ENCODE measurements at regions not wholly inside any gene's neighbourhood (a gene's known extent, or its start where the extent isn't known, plus 50 kb on each side); places are given as distances from the start of the nearest gene placed in this dataset.

DNA sequence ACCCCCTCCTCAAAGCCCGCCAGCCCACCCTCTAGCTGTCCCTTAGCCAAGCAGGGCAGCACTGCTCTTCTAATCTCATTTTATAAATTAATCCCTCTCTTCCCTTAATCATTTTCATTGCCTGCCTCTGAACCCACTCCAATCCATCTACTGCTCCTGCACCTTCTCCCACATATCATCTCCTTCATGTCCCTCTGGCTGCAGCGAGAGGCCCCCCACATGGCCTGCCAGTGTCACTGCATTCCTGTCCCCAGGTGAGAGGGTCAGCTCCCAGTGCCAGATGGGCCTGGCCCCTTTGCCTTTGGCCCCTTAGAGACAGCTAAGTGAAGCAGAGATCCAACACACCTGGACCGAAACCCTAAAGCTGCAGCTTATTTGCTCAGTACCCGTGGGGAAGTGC is 79.4 kb downstream of the PJA1 start:
- no peak for DNase-seq (ENCODE audit: low read depth, low spot score)
- TF ChIP-seq, protein P1, sequence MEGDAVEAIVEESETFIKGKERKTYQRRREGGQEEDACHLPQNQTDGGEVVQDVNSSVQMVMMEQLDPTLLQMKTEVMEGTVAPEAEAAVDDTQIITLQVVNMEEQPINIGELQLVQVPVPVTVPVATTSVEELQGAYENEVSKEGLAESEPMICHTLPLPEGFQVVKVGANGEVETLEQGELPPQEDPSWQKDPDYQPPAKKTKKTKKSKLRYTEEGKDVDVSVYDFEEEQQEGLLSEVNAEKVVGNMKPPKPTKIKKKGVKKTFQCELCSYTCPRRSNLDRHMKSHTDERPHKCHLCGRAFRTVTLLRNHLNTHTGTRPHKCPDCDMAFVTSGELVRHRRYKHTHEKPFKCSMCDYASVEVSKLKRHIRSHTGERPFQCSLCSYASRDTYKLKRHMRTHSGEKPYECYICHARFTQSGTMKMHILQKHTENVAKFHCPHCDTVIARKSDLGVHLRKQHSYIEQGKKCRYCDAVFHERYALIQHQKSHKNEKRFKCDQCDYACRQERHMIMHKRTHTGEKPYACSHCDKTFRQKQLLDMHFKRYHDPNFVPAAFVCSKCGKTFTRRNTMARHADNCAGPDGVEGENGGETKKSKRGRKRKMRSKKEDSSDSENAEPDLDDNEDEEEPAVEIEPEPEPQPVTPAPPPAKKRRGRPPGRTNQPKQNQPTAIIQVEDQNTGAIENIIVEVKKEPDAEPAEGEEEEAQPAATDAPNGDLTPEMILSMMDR (IDR thresholded peaks at IDR 0.05; ENCODE audit: insufficient read depth, low read length, missing control alignments): no peak
- CTCF ChIA-PET: interaction anchor here (0.9 to 3.6 kb wide), 3 partner anchors 9 to 136 kb away, joined by 3 to 15 read pairs (median 7); no protein-coding TSS in a partner anchor
- H3K4me3 ChIP-seq (ENCODE audit: low read depth, low read length): no peak overlapping the region
- POLR2A ChIA-PET: no interaction called here

DNA sequence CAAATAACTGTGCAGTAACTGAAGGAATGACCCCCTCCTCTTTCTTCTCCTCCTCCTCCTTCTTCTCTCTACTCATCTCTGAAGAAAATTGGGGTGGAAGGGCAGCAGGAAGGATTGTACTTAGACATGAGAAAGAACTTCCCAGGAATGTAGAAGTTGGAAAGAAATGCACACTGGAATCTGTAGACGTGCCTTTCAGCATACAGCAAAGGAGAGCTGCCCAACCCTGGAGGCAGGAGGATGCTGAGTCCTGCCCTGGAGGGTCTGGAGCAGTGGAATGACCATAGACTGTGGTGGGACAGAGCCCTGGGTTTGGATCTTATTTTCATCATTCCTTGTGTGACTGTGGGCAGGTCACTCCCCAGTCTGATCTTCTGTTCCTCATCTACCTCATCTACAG is 80.1 kb downstream of the PJA1 start:
- TF ChIP-seq, protein P1 (IDR thresholded peaks at IDR 0.05; ENCODE audit: insufficient read depth, low read length, missing control alignments): no peak
- DNase-seq (ENCODE audit: low read depth, low spot score): no peak
- POLR2A ChIA-PET: no interaction called here
- CTCF ChIA-PET: interaction anchor here (1.7 to 3.6 kb wide), 3 partner anchors 9 to 257 kb away, joined by 7 to 15 read pairs (median 9); partner anchors contain the start of gene EFNB1
- H3K4me3 ChIP-seq (ENCODE audit: low read depth, low read length): no peak overlapping the region

DNA sequence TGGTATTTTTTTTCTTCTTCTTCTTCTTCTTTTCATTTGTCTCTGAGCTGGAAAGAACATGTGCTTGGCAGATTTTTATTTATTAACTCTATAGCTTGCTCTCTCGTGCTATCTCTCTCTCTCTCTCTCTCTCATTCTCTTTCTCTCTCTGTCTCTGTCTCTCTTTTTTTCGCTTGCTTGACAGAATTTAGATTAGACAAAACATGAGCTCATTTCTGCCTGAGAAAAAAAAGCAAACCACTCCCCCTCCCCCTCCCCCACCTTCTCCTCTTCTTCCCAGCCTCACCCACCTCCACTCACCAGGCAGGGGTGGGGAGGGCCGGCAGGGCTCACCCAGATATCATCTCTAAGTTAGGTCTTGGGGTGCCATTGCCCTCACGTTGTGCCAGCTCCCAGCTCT is 81.5 kb downstream of the PJA1 start:
- ChIA-PET CTCF (interaction anchor here (1.7 to 3.6 kb wide), 2 partner anchors 11 to 256 kb away, joined by 9 to 15 read pairs; partner anchors contain the start of gene EFNB1), POLR2A (no interaction called here)

DNA sequence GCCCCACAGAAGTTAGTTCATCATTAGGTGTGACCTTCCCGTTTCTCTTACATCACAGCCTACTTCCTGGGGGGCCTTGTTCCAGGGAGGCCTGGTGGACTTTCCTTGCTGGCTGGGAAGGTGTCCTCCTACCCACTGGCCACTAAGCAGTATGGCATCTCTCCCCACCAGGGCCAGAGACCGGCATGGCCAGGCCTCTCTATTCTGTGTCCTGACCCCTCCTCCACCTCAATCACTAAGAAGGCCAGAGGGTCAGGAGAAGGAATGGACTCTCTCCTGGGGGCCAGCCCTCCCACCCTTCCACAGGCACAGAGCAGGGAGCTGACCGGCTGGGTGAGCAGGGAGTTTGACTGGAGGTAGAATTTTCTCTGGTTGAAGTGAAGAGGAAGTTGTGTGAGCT is 81.9 kb downstream of the PJA1 start:
- H3K4me3 ChIP-seq (ENCODE audit: low read depth, low read length): no peak overlapping the region
- TF ChIP-seq, protein P1 (IDR thresholded peaks at IDR 0.05; ENCODE audit: insufficient read depth, low read length, missing control alignments): no peak
- ChIA-PET POLR2A (no interaction called here), CTCF (interaction anchor here (1.7 to 3.6 kb wide), 2 partner anchors 11 to 255 kb away, joined by 9 to 15 read pairs; partner anchors contain the start of gene EFNB1)
- no peak for DNase-seq (ENCODE audit: low read depth, low spot score)

More for the DNA sequence above, 81.5 kb downstream of the PJA1 start:
- TF ChIP-seq, protein P1 (IDR thresholded peaks at IDR 0.05; ENCODE audit: insufficient read depth, low read length, missing control alignments): no peak
- no peak overlapping the region for H3K4me3 ChIP-seq (ENCODE audit: low read depth, low read length)
- no peak for DNase-seq (ENCODE audit: low read depth, low spot score)

DNA sequence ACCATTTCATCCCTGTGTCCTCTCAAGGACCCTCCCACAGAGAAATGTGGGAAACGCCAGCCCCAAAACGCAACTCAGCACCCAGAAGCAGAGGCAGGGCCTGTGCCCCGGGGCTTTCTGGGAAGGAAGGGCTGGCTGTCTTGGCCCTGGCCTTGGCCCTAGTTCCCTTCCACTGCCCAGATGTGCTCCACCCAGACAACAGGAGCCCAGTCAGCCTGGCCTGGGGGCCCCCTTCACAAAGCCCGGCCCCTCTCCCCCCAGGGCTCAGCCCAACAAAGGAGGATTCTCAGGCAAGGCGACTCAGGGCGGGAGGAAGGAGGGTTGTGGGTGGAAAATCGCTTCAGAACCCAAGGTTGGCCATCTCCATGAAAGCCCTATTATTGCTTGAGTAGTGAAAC is 82.5 kb downstream of the PJA1 start:
- TF ChIP-seq, protein P1 (IDR thresholded peaks at IDR 0.05; ENCODE audit: insufficient read depth, low read length, missing control alignments): no peak
- DNase-seq (ENCODE audit: low read depth, low spot score): no peak
- ChIA-PET CTCF (no interaction called here), POLR2A (no interaction called here)
- no peak overlapping the region for H3K4me3 ChIP-seq (ENCODE audit: low read depth, low read length)

DNA sequence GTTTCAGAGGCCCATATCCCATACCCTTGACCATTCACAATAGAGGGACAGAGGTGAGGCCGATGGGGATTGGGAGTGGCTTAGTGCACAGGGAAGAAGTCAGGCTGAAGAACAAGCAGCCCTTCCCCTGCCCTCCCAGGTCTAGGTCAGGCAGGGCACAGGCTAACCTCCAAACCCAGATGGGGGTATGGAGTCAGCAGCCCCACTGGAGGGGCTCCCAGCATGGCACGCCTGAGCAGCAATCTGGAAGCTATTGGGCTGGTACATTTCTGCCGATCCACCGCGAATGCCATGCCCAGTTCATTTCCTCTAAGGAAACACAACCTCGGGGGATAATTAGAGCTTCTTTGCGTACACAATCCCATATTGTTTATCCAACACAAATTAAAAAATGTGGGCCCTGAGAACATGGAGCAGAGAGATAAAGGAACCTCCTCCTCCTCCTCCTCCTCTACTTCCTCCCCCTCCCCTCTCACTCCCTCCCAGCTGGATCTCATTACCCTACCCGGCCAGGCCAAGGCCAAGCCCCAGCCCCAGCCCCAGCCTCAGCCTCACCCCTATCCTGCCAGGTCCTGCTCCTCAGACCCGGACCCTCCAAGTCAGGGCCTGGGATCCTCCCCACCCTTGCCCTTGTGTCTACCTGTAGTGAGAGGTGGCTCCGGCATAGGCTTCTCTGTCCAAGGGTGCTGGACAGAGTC is 83.0 kb downstream of the PJA1 start:
- DNase-seq (ENCODE audit: low read depth, low spot score): no peak
- H3K4me3 ChIP-seq (ENCODE audit: low read depth, low read length): no peak overlapping the region
- ChIA-PET CTCF (no interaction called here), POLR2A (no interaction called here)
- TF ChIP-seq, protein P1 (IDR thresholded peaks at IDR 0.05; ENCODE audit: insufficient read depth, low read length, missing control alignments): no peak

Measured in AG04449 (cell line).